Hepatocyte (in vitro differentiated cells): ENCODE measurements at regions not wholly inside any gene's neighbourhood (a gene's known extent, or its start where the extent isn't known, plus 50 kb on each side); places are given as distances from the start of the nearest gene placed in this dataset.

Source experiments
- CTCF ChIP-seq: fragments of 200-600 bp; sonication (generic); IDR thresholded peaks from 2 replicates; pipeline ENCODE4 v1.5.1; 2016; ENCODE audit warnings: antibody characterized with exemption, mild to moderate bottlenecking; ENCODE audit not compliant: poor library complexity
- EZH2 ChIP-seq: fragments of 200-600 bp; sonication (generic); IDR thresholded peaks from 2 replicates; pipeline ENCODE4 v1.6.1; 2016; ENCODE audit warnings: antibody characterized with exemption, mild to moderate bottlenecking, borderline replicate concordance

GRCh38 chr7:49702099-49702498, 71.3 kb upstream of the VWC2 start:
- TF ChIP-seq CTCF, result no peak
- no peak for TF ChIP-seq EZH2
